A549 (cell line): ENCODE measurements at regions not wholly inside any gene's neighbourhood (a gene's known extent, or its start where the extent isn't known, plus 50 kb on each side); places are given as distances from the start of the nearest gene placed in this dataset.

Experiments used
- ATAC-seq, 2 experiments: fragments of 200-7000 bp in 1 of 2; fragments of >200 bp in 1 of 2; cut with Nextera tagmentation in 1 of 2; cut with Tn5 transposase in 1 of 2; 3 replicates each; pipeline versions ENCODE4 v1.8.0 to v1.9.1; 2018 to 2020; ENCODE audit warnings: mild to moderate bottlenecking in 1 of 2, moderate library complexity in 1 of 2
- CTCF ChIA-PET: fragments of 300-600 bp; sonication (Branson Sonifier 250); formaldehyde crosslinking; extraction: SDS; loops from one replicate; lab custom pipeline; 2021; ENCODE audit warnings: antibody characterized with exemption, inconsistent platforms; lab: Yijun Ruan, JAX
- POLR2A ChIA-PET: fragments of 350-600 bp; formaldehyde crosslinking; extraction: SDS; loops from one replicate; lab custom pipeline; 2021; ENCODE audit warnings: antibody characterized with exemption, inconsistent platforms; lab: Yijun Ruan, JAX
- DNase-seq, 2 experiments: peaks; one replicate each; pipeline versions ENCODE4 v3.0.0 to v3.0.0-alpha.2; 2011 to 2016; ENCODE audit warnings: low read depth in 1 of 2, low spot score in 1 of 2
- FAIRE-seq: peaks from 2 replicates; lab custom pipeline; 2011; peaks lifted over from hg19 to GRCh38; lab: Jason Lieb, UNC
- H3K27ac ChIP-seq, 2 experiments: fragments of >200 bp; sonication (Bioruptor Twin); formaldehyde crosslinking; 3 replicates each; pipeline ENCODE4 v1.5.1; 2016 to 2017
- H3K4me1 ChIP-seq: fragments of >200 bp; sonication (Bioruptor Twin); formaldehyde crosslinking; 3 replicates; pipeline ENCODE4 v1.6.1; 2016
- H3K4me2 ChIP-seq: fragments of >200 bp; sonication (Bioruptor Twin); formaldehyde crosslinking; 3 replicates; pipeline ENCODE4 v1.6.1; 2016
- H3K4me3 ChIP-seq: fragments of >200 bp; sonication (Bioruptor Twin); formaldehyde crosslinking; 3 replicates; pipeline ENCODE4 v1.5.1; 2016
- H3K9me3 ChIP-seq: fragments of >200 bp; sonication (Bioruptor Twin); formaldehyde crosslinking; 3 replicates; pipeline ENCODE4 v1.6.1; 2016
- BHLHE40 ChIP-seq: IDR thresholded peaks from 2 replicates; pipeline ENCODE4 v1.6.1; 2012; ENCODE audit warnings: low read depth, low read length, inconsistent platforms
- CEBPB ChIP-seq, 2 experiments: fragments of >200 bp in 1 of 2; sonication (Bioruptor Twin) in 1 of 2; formaldehyde crosslinking in 1 of 2; IDR thresholded peaks; 2 replicates each; pipeline ENCODE4 v1.6.1; 2012 to 2016
- CTCF ChIP-seq: fragments of >200 bp; sonication (Bioruptor Twin); formaldehyde crosslinking; IDR thresholded peaks from 3 replicates; pipeline ENCODE4 v1.5.1; 2016
- EHF ChIP-seq: fragments of 250-450 bp; sonication (Bioruptor Pico); IDR thresholded peaks from 2 replicates; pipeline ENCODE4 v1.5.0; 2020; ENCODE audit warnings: mild to moderate bottlenecking
- ELK1 ChIP-seq: fragments of 150-350 bp; IDR thresholded peaks from 2 replicates; pipeline ENCODE4 v1.6.1; 2014; ENCODE audit warnings: low read depth, mild to moderate bottlenecking, low read length
- ESRRA ChIP-seq: fragments of 150-350 bp; IDR thresholded peaks from 2 replicates; pipeline ENCODE4 v1.6.1; 2014; ENCODE audit warnings: mild to moderate bottlenecking, low read length, borderline replicate concordance
- FOXS1 ChIP-seq: fragments of 250-450 bp; sonication (Bioruptor Pico); IDR thresholded peaks from 2 replicates; pipeline ENCODE4 v1.5.0; 2020; ENCODE audit warnings: mild to moderate bottlenecking, moderate library complexity
- GATA3 ChIP-seq: IDR thresholded peaks from 2 replicates; pipeline ENCODE4 v1.6.1; 2012; ENCODE audit warnings: borderline replicate concordance
- HES2 ChIP-seq: fragments of >200 bp; sonication (Bioruptor Twin); formaldehyde crosslinking; IDR thresholded peaks from 2 replicates; pipeline ENCODE4 v1.6.1; 2016
- HMGXB4 ChIP-seq: fragments of 250-450 bp; sonication (Bioruptor Pico); IDR thresholded peaks from 2 replicates; pipeline ENCODE4 v1.5.0; 2021; ENCODE audit warnings: mild to moderate bottlenecking, moderate library complexity, borderline replicate concordance
- HOXB13 ChIP-seq: fragments of 250-450 bp; sonication (Bioruptor Pico); IDR thresholded peaks from 2 replicates; pipeline ENCODE4 v1.5.0; 2020; ENCODE audit warnings: low read depth, mild to moderate bottlenecking, moderate library complexity
- JUN ChIP-seq, 2 experiments: fragments of >200 bp; sonication (Bioruptor Twin); formaldehyde crosslinking; IDR thresholded peaks; 2 replicates in 1 of 2; 3 replicates in 1 of 2; pipeline ENCODE4 v1.6.1; 2016 to 2017
- KDM1A ChIP-seq: fragments of 200-600 bp; sonication (generic); IDR thresholded peaks from 2 replicates; pipeline ENCODE4 v1.6.1; 2016; ENCODE audit warnings: low read depth, mild to moderate bottlenecking
- MAX ChIP-seq: IDR thresholded peaks from 2 replicates; pipeline ENCODE4 v1.6.1; 2012
- NFE2L2 ChIP-seq: fragments of 150-350 bp; conservative IDR thresholded peaks from 2 replicates; pipeline ENCODE4 v1.6.1; 2014; ENCODE audit warnings: low read length
- NPAS2 ChIP-seq: fragments of 250-450 bp; sonication (Bioruptor Pico); IDR thresholded peaks from 2 replicates; pipeline ENCODE4 v1.8.0; 2022; ENCODE audit warnings: mild to moderate bottlenecking, moderate library complexity, borderline replicate concordance
- NR3C1 ChIP-seq: fragments of >200 bp; sonication (Bioruptor Twin); formaldehyde crosslinking; IDR thresholded peaks from 3 replicates; pipeline ENCODE4 v1.6.1; 2017
- PHF8 ChIP-seq: fragments of 200-600 bp; sonication (generic); IDR thresholded peaks from 2 replicates; pipeline ENCODE4 v1.6.1; 2016; ENCODE audit warnings: low read depth, mild to moderate bottlenecking, antibody characterized with exemption, moderate library complexity, borderline replicate concordance
- POLR2A ChIP-seq: IDR thresholded peaks from 2 replicates; pipeline ENCODE4 v1.6.1; 2012; ENCODE audit warnings: mild to moderate bottlenecking, low read length
- RAD21 ChIP-seq, 2 experiments: fragments of >200 bp in 1 of 2; sonication (Bioruptor Twin) in 1 of 2; formaldehyde crosslinking in 1 of 2; IDR thresholded peaks in 1 of 2; conservative IDR thresholded peaks in 1 of 2; 2 replicates in 1 of 2; 3 replicates in 1 of 2; pipeline ENCODE4 v1.6.1; 2012 to 2018; ENCODE audit warnings: inconsistent platforms in 1 of 2
- RARB ChIP-seq: fragments of 250-450 bp; sonication (Bioruptor Pico); IDR thresholded peaks from 2 replicates; pipeline ENCODE4 v1.8.0; 2021; ENCODE audit warnings: mild to moderate bottlenecking, moderate library complexity
- RCOR1 ChIP-seq: fragments of 150-350 bp; IDR thresholded peaks from 2 replicates; pipeline ENCODE4 v1.6.1; 2014; ENCODE audit warnings: antibody characterized with exemption, low read length, low read depth
- REST ChIP-seq: fragments of 200-600 bp; sonication (generic); IDR thresholded peaks from 2 replicates; pipeline ENCODE4 v1.6.1; 2016; ENCODE audit warnings: antibody characterized with exemption, mild to moderate bottlenecking, moderate library complexity
- SMC3 ChIP-seq: fragments of >200 bp; sonication (Bioruptor Twin); formaldehyde crosslinking; IDR thresholded peaks from 3 replicates; pipeline ENCODE4 v1.6.1; 2018; ENCODE audit warnings: inconsistent platforms
- TFCP2L1 ChIP-seq: fragments of 250-450 bp; sonication (Bioruptor Pico); IDR thresholded peaks from 2 replicates; pipeline ENCODE4 v1.5.0; 2021; ENCODE audit warnings: mild to moderate bottlenecking
- ZC3H11A ChIP-seq: fragments of 450-650 bp; IDR thresholded peaks from 2 replicates; pipeline ENCODE4 v1.6.1; 2014; ENCODE audit warnings: antibody characterized with exemption, mild to moderate bottlenecking
- ZNF302 ChIP-seq: fragments of 250-450 bp; sonication (Bioruptor Pico); IDR thresholded peaks from 2 replicates; pipeline ENCODE4 v1.9.0; 2021; ENCODE audit warnings: inconsistent platforms, mild to moderate bottlenecking, moderate library complexity
- ZSCAN20 ChIP-seq: fragments of 250-450 bp; sonication (Bioruptor Pico); IDR thresholded peaks from 2 replicates; pipeline ENCODE4 v1.8.0; 2022; ENCODE audit warnings: mild to moderate bottlenecking, moderate library complexity
- WGBS: methylation state at CpG from one replicate; pipeline ENCODE4 v1.1.6; 2017; ENCODE audit errors: missing lambda C conversion rate; 5-methylcytosine and 5-hydroxymethylcytosine counted together

- POLR2A ChIA-PET, result interaction anchor here (1.0 kb wide), 1 partner anchor 37 kb away, joined by 4 read pairs; no protein-coding TSS in a partner anchor
- CTCF ChIA-PET, result interaction anchor here (0.5 to 3.5 kb wide), 40 partner anchors 10 to 324 kb away, joined by 3 to 33 read pairs (median 4); no protein-coding TSS in a partner anchor
- TF ChIP-seq BHLHE40 (no peak), HOXB13 (CRISPR knock-in tag) (no peak), NFE2L2 (no peak), ZNF302 (CRISPR knock-in tag) (no peak), FOXS1 (CRISPR knock-in tag) (no peak), CTCF (peak; percentile 71), ZC3H11A (no peak), JUN (IDR thresholded peaks at IDR 0.05) (no peak), ESRRA (no peak), ZSCAN20 (no peak), NPAS2 (no peak), SMC3 (peak; percentile 86), RARB (CRISPR knock-in tag) (no peak), PHF8 (no peak), HES2 (no peak), RAD21 (conservative IDR thresholded peaks at IDR 0.05 in 1 of 2, IDR thresholded peaks at IDR 0.05 in 1 of 2) (peak; percentile 78 to 89), CEBPB (IDR thresholded peaks at IDR 0.05) (peak; percentile 37 to 74; a peak in 3 of 4 replicates), NR3C1 (no peak)
- peaks cover 17% of the 10 kb centered on the region; the same call in 2 of the 3 replicates for H3K4me1 ChIP-seq
- DNase-seq, result peak; percentile 71 to 73
- no peak overlapping the region for H3K4me3 ChIP-seq
- H3K27ac ChIP-seq, result no peak overlapping the region
- H3K4me2 ChIP-seq, result no peak overlapping the region
- no peaks in the 10 kb centered on the region for H3K9me3 ChIP-seq
- 47% methylated on average over 7 of the region's 7 CpGs for WGBS
- FAIRE-seq, result no peak
- peak; percentile 95 to 99 for ATAC-seq
Observed at GRCh38 chr12:127108360-127109215, 1158.4 kb upstream of the TMEM132C start.

- 83% methylated on average over 2 of the region's 2 CpGs for WGBS
- no peak for ATAC-seq
- no peak for TF ChIP-seq SMC3
- TF ChIP-seq POLR2A, result no peak
- no peak for TF ChIP-seq KDM1A
- no peak for TF ChIP-seq HMGXB4 (CRISPR knock-in tag)
- no peak for TF ChIP-seq MAX
- no peak for TF ChIP-seq ZSCAN20
- no peak for TF ChIP-seq REST
- TF ChIP-seq GATA3, result no peak
- no peak for TF ChIP-seq RARB (CRISPR knock-in tag)
- TF ChIP-seq FOXS1 (CRISPR knock-in tag), result no peak
- no peak for TF ChIP-seq TFCP2L1 (CRISPR knock-in tag)
- TF ChIP-seq HES2, result no peak
- TF ChIP-seq ELK1, result no peak
- no peak for TF ChIP-seq EHF
- TF ChIP-seq NR3C1, result no peak
- TF ChIP-seq RCOR1, result no peak
Observed at GRCh38 chr12:127113945-127114344, 1153.0 kb upstream of the TMEM132C start.

More at GRCh38 chr12:127113945-127114344, 1153.0 kb upstream of the TMEM132C start:
- POLR2A ChIA-PET, result no interaction called here
- Histone ChIP-seq H3K4me2 (no peak overlapping the region), H3K4me3 (no peak overlapping the region), H3K4me1 (no peaks in the 10 kb centered on the region), H3K9me3 (no peaks in the 10 kb centered on the region), H3K27ac (no peak overlapping the region)
- DNase-seq, result no peak
- CTCF ChIA-PET, result interaction anchor here (1.1 kb wide), 1 partner anchor 267 kb away, joined by 4 read pairs; no protein-coding TSS in a partner anchor
- no peak for FAIRE-seq
